HG03571 (cell line): ENCODE measurements at regions not wholly inside any gene's neighbourhood (a gene's known extent, or its start where the extent isn't known, plus 50 kb on each side); places are given as distances from the start of the nearest gene placed in this dataset.
"Not testable (repeated sequence)": the region's sequence is repeated elsewhere in the genome, so short reads cannot be mapped to it uniquely, and the experiment has no call there.

ENCODE experiments used
- ATAC-seq: cut with Tn5 transposase; IDR thresholded peaks from one replicate; pipeline ENCODE4 v1.9.1; 2021; ENCODE audit not compliant: unreplicated experiment

DNA sequence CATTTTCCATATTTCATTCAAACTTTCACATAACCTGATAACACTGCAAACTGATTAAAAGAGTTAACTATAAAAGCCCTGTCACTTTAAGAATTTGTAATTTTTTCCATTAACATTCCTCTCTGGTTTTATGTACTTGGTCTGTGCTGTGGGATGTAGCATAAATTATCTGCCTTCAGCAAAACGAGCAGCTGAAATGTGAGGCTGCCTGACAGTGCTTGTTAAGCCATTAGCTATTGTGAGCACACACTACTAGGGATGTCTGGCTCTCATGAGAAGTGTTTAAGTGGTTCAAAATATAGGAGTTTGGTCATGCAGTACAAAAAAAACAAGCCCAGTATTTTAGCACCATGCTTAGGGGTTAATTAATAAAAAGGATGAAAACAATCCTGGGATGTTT, 63.0 kb downstream of the HOXA1 start:
- no peak for ATAC-seq

DNA sequence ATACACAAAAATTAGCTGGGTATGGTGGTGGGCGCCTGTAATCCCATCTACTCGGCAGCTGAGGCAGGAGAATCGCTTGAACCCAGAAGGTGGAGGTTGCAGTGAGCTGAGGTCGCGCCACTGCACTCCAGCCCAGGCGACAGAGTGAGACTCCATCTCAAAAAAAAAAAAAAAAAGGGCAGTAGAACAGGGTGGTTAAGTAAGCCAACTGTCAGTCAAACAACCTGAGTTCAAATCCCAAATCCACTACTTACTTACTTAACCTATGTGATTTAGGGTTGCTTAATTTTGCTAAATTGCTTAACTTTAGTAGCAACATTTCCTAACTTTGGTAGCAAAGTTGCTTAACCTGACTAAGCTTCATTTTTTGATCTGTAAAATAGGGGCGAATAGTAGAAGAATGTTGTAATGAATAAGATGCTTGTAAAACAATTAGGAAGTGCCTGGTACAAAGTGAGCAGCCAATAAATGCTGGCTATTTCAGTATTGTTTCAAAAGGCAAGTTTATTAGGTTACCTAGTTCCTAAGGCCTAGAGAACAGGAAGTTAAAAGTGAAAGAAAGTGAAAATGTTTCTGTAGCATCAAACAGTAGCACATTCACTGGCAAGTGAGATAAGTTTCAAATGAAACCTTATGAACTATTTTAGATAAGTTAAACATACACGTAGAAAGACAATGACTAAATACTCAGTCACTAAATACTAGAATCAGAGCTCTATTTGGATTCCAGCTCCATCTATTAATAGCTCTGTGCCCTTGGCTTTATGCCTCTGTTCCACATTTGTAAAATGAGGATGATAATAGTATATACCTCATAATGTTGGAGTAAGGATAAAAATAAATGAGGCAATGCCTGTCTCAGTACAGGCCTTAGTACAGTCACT, 64.3 kb downstream of the HOXA1 start:
- ATAC-seq, result peak; percentile 88

DNA sequence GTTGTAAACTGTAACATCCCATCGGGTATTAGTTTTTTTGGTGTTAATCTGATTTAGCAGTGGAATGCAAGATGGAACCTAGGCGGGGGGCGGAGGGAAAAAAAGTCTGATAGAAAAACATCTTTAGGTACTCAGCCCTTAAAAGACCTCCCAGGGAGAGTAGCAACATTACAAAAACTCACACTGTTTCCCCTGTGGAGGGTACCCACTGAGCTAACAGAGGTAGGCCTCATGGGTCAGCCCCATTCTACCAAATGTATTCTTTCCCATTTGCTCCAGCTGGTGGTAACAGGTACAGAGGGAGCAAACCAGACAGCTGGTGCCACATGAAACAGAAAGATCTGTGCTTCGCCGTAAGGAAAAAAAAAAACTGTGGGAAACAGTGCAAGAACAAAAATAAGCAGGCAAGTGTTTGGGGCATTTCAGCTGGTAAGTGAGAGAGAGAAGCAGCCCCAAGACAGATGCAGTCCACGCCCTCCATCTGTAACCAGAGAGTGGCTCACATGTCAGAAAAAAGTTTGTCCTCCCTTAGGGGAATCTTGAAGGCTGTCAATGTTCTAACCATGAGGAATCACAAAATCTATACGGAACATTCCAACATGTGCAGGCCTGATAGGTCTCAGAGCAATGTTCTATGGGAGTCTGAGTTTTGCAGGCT, 65.3 kb downstream of the HOXA1 start:
- ATAC-seq, result no peak

DNA sequence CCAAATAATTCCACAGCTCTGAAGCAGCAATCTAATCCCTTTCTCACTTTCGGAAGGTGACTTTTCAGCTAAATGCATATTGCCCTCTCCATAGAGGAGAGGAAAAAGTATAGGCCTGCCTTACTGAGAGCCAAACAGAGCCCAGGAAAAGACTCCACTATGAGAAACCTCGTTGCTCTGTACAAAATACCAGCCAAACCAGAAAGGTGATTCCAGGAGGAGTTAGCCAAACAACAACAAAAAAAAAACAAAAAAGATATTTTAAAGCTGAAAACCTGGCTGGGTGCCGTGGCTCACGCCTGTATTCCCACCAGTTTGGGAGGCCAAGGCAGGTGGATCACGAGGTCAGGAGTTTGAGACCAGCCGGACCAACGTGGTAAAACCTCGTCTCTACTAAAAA, 70.5 kb downstream of the HOXA1 start:
- ATAC-seq, result no peak

DNA sequence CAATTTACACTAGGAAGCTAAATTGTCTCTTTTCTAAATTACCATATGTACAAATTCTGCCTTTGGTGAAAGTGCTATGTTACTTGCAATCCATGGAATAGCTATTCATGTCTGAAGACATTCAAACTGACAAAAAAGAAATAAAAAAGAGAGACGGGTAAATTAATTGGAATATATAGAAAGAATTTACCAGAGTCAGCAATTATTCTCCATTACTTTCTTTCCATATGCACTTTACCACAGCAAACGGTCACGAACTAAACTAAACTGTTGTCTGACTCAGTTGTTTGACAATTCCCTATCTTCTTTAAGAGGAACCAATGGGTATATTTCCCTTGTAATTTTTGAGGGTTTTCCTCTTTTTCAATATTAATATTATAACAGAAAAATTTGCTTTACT, 85.7 kb downstream of the HOXA1 start:
- no peak for ATAC-seq

DNA sequence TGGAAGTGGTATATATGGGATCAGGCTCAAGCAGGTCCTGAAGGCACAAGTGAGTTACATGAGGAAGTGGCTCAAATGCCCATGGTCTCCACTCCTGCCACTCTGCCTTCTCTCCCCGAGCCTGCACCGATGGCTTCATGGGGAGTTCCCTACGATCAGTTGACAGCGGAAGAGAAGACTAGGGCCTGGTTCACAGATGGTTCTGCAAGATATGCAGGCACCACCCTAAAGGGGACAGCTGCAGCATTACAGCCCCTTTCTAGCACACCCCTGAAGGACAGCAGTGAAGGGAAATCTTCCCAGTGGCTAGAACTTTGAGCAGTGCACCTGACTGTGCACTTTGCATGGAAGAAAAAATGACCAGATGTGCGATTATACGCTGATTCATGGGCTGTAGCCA, 95.3 kb downstream of the HOXA1 start:
- ATAC-seq, result no peak

DNA sequence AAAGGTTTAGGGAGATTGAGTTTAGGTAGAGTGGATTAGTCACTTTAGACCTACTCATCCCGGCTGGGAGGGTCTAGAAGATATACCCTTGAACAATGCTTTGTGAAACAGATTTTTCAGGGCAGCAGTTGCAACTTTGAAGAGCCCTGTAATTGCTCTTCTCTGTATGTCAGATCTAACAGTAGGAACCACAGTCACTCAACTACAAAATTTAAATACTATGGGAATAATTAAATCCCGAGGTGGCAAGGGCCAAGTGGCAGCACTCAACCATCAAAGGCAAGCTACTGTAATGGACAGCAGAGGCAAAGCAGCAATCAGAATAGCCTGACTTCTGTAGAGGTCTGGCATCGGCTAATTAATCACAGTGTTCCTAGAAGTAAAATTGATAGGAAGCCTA, 97.5 kb downstream of the HOXA1 start:
- not testable (repeated sequence) for ATAC-seq

DNA sequence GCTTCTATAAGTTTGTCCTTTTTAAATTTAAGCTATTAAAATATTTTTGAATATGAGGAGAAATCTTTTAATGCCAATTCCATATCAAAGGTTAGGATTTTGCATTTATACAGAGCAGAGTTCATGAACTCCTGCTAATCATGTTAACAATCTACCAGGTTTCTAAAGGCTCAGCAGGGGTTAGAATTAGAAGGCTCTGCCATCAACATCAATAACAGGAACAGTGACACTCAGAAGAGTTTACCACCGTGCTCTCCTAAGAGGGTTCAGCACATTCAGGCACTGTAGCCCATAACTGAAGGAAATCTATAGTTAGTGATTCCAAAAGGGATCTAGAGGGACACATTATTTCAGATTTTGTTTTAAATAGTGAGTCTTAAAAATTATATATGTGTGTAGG, 100.1 kb downstream of the HOXA1 start:
- ATAC-seq, result no peak

DNA sequence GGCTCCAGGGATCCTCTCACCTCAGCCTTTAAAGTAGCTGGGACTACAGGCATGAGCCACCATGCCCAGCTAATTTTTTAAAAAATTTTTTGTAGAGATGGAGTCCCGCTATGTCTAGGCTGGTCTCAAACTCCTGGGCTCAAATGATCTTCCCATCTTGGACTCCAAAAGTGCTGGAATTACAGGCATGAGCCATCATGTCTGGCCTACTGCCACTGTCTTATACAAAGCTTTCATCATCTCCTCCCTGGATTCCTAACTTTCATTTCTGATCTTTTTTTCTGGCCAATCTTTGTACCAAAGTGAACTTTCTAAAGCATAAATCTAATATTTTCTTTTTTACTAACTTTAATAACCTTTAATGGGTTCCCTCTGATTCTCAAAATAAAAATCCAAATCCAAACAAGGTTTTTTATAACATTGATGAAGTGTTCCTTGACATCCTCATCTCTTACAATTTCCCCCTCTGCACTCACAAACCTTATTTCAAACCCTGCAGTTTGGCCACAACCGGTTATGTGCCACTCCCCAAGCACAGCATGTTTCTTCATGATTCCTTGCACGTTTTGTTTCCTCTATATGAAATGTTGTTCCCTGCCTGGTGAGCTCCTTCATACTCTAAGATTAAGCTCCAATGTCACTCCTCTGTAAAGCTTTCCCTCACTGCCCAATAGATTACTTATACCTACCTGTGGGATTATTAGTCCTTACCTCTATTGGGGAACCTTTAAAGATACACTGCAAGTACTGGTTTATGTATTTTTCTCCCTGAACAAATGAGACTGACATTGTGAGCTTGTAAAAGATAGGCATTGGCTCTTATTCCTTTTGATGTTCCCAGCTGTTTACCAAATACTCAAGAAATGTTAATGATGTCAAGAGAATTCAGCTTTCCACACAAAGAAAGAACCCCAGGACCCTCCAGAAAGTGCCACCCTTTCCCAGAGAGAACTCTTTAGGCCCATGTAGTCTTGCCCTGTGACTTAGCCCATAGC, 101.7 kb downstream of the HOXA1 start:
- ATAC-seq, result no peak

DNA sequence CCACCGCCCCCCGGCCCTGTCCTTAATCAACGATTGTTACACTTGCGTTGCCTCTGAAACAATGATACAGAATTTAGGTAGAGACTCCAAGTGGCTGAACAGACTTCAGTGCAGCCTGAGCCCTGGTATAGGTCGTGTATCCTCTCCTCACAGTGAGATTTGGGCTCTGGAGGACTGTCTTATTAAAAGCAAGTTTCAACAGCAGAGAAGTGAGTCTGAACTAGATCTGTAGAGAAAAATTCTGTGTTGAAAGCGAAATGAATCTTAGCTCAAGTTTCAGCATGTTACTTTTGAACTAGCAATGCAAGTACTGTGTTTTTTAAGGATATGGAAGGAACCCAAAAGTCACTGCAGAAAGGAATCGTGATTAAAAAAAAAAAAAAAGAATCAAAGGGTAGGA, 103.1 kb downstream of the HOXA1 start:
- ATAC-seq, result no peak

DNA sequence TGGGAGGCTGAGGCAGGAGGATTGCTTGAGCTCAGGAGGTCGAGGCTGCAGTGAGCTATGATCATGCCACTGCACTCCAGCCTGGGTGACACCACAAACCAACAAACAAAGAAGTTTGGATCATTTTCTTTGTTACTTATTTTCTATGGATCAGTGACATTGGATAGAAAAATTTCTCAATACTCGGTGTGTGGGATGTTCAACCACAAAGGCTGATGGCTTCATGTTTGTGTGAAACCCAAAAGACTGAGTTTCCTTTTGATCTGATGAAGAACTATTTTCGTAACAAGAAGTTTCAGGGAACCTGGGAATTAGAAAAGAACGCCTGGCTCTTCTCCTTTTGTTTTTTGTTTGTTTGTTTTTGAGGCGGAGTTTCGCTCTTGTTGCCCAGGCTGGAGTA, 104.0 kb downstream of the HOXA1 start:
- no peak for ATAC-seq

DNA sequence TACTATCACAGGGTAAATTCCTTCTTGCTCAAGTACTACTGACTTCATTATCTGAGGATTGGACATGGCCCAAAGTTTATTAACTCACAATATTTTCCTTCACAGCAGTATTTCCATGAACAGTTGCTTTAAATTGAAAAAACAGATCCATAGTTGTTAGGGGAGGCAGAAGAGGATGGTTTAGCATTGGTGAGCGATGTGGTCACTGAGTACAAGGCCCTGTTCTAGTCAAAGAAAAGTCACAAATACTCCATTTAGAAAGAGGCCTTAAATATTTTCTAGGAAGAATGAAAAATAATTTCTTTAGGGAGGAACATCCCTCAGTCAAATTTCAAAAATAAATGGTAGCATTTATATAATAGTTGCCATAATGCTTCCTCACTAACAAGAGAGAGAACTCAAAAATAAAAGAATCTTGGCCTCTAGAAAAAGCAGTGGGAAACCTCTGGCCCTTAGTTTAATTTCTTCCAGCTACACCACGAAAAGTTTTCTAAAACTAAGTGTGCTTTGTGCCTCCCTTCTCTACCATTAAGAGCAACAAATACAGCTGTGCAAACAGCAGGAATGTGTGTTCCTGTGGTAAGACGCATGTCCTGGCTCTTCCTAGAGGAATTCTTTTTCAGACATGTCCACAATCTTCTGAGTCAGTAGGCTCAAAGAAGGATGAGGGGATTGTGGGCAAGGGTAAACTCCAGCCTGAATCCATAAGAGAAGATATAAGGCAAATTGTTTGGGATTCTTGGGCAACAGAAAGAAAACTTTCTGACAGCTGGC, 105.7 kb downstream of the HOXA1 start:
- ATAC-seq, result no peak

DNA sequence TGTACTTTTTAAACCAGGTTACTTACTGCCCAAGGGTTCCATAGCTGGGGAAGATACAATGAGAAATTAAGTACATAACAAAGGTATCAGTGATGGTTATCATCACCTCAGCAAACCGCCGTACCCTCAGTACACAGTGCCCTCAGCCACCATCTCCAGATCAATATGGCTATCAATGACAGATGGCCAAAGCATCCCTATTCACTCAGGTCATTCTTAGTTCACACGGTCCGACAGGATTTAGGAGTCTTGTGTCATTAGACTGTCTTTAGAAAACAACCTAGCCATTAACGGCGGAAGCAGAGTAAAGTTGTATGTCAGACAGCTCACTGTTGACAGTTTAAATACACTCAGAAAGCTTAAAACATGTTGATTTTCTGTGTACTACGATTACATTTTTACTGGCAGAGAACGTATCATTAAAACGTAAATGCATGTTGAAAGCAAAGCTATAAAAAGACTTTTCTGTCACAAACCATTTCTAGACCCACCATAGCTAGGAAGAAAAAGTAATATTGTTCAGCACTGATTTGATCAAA, 106.9 kb downstream of the HOXA1 start:
- ATAC-seq, result no peak

DNA sequence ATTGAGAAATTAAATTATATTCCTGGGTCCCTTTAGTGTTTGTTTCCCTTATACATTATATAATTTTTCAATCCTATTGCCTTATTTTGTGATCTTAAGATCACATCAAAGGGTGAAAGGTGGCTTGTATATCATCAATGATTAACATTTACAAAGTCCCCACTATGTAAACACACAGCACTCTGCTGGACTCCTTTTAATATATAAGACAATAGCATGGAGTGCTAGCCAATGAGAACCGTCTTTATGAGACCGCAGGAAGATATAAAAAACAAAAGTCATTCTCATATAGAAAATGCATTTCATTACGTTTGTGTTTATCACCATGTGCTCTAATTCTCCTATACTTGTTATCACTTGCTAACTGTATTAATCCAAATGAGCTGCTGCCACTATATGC, 108.5 kb downstream of the HOXA1 start:
- no peak for ATAC-seq

DNA sequence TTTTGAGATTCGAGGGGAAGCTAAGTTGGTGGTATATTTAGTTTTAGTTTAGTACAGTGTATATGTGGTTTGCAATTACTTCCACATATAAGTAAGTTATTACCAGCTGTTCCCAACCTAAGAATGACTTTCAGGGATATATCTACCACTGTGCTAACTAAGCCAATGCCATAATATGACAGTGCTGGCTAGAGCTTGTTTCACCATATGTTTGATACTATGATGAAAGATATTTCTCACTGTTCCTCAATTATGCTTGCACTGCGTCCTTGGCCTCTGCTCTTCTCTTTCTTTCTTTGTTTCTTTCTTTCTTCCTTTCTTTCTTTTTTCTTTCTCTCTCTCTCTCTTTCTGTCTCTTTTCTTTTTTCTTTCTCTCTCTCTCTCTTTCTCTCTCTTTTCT, 113.8 kb upstream of the SKAP2 start:
- no peak for ATAC-seq

DNA sequence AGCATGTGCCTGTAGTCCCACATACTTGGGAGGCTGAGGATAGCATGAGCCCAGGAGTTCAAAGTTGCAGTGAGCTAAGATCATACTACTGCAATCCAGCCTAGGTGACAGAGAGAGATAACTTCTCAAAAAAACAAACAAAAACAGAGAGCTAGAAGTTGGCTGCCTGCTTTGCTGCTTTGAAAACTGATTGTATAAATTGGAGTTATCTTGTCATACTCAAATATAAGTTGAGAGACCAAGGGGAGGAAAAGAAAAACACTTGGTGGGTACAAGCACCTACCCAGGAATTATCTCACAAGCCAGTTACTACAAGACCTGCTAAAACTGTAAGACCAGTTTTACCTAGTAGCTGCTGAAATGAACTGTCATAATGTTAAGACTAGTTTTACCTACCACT, 112.5 kb upstream of the SKAP2 start:
- ATAC-seq, result no peak

DNA sequence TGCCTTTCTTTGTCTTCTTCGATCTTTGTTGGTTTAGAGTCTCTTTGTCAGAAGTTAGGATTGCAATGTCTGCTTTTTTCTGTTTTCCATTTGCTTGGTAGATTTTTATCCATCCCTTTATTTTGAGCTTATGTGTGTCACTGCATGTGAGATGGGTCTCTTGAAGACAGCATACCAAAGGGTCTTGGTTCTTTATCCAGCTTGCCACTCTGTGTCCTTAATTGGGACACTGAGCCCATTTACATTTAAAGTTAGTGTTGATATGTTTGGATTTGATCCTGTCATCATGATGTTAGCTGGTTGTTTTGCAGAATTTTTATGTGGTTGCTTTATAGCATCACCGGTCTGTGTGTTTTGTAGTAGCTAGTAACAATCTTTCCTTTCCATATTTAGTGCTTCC, 107.5 kb upstream of the SKAP2 start:
- ATAC-seq, result not testable (repeated sequence)

DNA sequence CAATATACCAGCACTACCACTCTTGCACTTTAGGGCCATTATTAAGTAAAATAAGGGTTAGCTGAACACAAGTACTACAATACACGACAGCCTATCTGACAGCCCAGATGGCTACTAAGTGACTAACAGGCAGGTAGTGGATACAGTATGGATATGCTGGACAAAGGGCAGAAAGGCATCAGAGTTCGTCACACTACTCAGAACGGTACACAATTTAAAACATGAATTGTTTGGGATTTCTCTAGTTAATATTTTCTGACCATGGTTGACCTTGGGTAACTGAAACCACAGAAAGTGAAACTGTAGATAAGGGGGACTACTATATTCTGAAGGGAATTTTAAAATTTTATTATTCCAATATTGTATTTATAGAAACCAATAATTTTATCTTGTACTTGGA, 101.3 kb upstream of the SKAP2 start:
- ATAC-seq, result no peak

DNA sequence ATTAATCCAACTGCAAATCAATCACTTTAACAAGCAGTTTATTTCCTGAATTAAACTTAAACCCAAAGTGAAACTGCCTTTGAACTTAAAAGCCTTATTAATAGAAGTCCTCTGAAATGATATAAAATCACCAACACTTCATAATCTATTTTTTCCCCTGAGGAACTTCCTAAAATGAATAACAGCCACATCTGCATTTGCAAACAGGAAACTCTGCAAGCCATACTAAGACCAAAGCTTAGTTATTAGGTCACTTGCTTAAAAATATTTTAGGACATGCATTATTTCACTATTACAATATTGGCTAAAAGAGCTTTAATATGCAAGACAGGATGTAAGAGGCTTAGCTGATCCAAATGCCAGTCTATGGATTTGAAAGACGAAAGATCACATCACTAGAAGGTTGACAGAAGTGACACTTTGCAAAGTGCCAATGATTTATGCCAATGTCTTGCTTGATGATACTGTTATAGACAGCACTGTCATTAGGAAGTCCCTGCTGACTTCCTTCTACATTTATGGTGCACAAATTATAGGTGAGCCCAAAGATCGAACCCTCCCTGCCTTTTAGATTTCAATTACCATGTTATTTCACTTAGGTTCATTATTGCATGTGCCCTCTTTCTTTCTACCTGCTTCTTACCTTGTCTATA, 99.9 kb upstream of the SKAP2 start:
- no peak for ATAC-seq

DNA sequence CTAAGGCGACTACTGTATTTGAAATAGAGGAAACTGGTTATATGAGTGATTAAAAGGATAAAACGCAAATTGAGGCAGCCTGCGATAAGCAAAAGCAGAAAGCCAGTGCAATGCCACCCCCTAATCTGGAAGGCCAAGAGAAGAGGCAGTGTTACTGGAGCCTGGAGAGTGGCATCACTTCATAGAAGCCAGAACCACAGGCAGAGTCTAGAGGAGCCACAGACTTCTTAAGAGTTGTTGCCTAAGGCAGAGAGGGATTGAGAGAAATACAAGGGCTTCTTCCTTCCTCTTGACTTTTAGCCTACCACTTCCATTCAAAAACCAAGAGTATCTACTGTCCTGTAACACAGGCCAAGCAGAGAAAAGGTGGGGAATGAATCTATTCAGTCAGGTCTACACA, 94.9 kb upstream of the SKAP2 start:
- no peak for ATAC-seq
